Gastrocnemius medialis (tissue), 4 donors: ENCODE measurements at regions not wholly inside any gene's neighbourhood (a gene's known extent, or its start where the extent isn't known, plus 50 kb on each side); places are given as distances from the start of the nearest gene placed in this dataset.

Experiments used
- ATAC-seq, 2 donors: fragments of 150-250 bp; one replicate each; pipeline ENCODE4 v1.9.1; 2016
- DNase-seq, 2 donors: peaks; one replicate each; pipeline ENCODE4 v3.0.0-alpha.2; 2019
- H3K27ac ChIP-seq, 4 donors: fragments of 200-600 bp; sonication (generic); 1 replicate in 1 of 4; 2 replicates in 3 of 4; pipeline ENCODE4 v1.5.1; 2016 to 2018; ENCODE audit warnings: mild to moderate bottlenecking in 2 of 4, moderate library complexity in 1 of 4
- H3K27me3 ChIP-seq, 3 donors: fragments of 200-600 bp; sonication (generic) in 2 of 3; 1 replicate in 1 of 3; 2 replicates in 2 of 3; pipeline versions ENCODE4 v1.5.1 to v1.6.0; 2016 to 2019; ENCODE audit warnings: mild to moderate bottlenecking in 1 of 3, moderate library complexity in 1 of 3
- H3K36me3 ChIP-seq, 2 donors: fragments of 200-600 bp; sonication (generic) in 1 of 2; one replicate each; pipeline ENCODE4 v1.5.1; 2017 to 2018
- H3K4me1 ChIP-seq, 2 donors: fragments of 200-600 bp; sonication (generic) in 1 of 2; one replicate each; pipeline ENCODE4 v1.5.1; 2016 to 2017; ENCODE audit warnings: mild to moderate bottlenecking in 2 of 2
- H3K4me3 ChIP-seq, 4 donors: fragments of 200-600 bp; sonication (generic) in 3 of 4; 1 replicate in 1 of 4; 2 replicates in 3 of 4; pipeline ENCODE4 v1.5.1; 2016 to 2019; ENCODE audit warnings: mild to moderate bottlenecking in 2 of 4
- H3K9me3 ChIP-seq, 3 donors: fragments of 200-600 bp; sonication (generic) in 2 of 3; 1 replicate in 1 of 3; 2 replicates in 2 of 3; pipeline ENCODE4 v1.5.1; 2016 to 2019
- POLR2A ChIP-seq, 2 donors: fragments of 450-650 bp; IDR thresholded peaks; one replicate each; pipeline ENCODE4 v1.6.1; 2017; ENCODE audit warnings: antibody characterized with exemption in 2 of 2, mild to moderate bottlenecking in 2 of 2, moderate library complexity in 2 of 2
- in situ Hi-C, 4 donors: fragments of 200-750 bp; cut with MboI; loops; one replicate each; pipeline versions ENCODE4 v1.15.0 to v1.8.0; 2017; ENCODE audit warnings: low sequenced_read_pairs in 4 of 4
- intact Hi-C: fragments of 100-400 bp; cut with DNase I; formaldehyde crosslinking; loops from one replicate; pipeline ENCODE4 v1.15.1; 2023; ENCODE audit warnings: low total_unique reads
- TF ChIP-seq, protein P1 (sequence below), 5 experiments: fragments of 450-650 bp in 3 of 5; fragments of 200-600 bp in 2 of 5; sonication (generic) in 2 of 5; IDR thresholded peaks in 4 of 5; conservative IDR thresholded peaks in 1 of 5; 1 replicate in 4 of 5; 2 replicates in 1 of 5; pipeline ENCODE4 v1.5.1; 2016 to 2019; ENCODE audit warnings: antibody characterized with exemption in 5 of 5, mild to moderate bottlenecking in 3 of 5, moderate library complexity in 3 of 5

DNA sequence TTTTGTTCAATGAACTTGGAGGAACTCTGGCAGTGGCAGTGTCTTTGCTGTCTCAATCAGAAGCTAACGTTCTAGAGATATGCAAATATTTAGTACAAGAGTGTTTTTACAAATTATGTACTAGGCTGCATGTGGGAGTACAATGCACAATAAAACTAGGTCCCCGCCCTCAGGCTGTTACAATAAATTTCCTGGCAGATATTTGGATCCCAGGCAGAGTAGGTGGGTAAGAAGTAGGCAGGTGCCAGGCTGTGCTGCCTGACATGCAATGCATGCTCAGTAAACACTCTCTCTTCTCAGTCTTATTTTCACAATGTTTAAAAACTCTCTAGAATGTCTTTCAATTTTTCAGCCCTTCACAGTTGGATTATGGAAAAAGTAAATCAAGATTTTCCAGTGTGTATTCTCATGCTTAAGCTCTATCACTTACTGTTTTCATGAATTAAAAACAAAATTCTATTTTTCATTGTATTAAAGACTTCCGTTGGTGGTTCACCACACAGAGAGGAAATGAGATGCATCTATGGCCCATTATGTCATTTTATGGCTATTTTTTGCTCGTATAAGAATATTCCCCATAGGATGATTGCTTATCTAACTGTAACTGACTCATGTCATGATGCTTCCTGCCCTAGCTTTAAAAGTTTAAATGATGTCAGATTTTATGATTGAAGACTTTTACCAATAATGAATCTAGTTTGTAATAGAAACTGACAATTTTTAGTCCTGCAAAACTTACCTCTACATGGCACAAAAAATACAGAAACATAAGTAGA lies 346.1 kb downstream of the RND3 start:
- in situ Hi-C loops, result no loop called here
- intact Hi-C loops, result no loop called here
- H3K27ac ChIP-seq, result no peak overlapping the region
- no peaks in the 10 kb centered on the region for H3K27me3 ChIP-seq
- H3K36me3 ChIP-seq, result no peaks in the 10 kb centered on the region
- no peak overlapping the region for H3K4me3 ChIP-seq
- TF ChIP-seq POLR2A (IDR thresholded peaks at IDR 0.05), result no peak
- TF ChIP-seq, protein P1, sequence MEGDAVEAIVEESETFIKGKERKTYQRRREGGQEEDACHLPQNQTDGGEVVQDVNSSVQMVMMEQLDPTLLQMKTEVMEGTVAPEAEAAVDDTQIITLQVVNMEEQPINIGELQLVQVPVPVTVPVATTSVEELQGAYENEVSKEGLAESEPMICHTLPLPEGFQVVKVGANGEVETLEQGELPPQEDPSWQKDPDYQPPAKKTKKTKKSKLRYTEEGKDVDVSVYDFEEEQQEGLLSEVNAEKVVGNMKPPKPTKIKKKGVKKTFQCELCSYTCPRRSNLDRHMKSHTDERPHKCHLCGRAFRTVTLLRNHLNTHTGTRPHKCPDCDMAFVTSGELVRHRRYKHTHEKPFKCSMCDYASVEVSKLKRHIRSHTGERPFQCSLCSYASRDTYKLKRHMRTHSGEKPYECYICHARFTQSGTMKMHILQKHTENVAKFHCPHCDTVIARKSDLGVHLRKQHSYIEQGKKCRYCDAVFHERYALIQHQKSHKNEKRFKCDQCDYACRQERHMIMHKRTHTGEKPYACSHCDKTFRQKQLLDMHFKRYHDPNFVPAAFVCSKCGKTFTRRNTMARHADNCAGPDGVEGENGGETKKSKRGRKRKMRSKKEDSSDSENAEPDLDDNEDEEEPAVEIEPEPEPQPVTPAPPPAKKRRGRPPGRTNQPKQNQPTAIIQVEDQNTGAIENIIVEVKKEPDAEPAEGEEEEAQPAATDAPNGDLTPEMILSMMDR (IDR thresholded peaks at IDR 0.05 in 4 of 5, conservative IDR thresholded peaks at IDR 0.05 in 1 of 5), result no peak
- H3K4me1 ChIP-seq, result no peaks in the 10 kb centered on the region
- DNase-seq (no peak), ATAC-seq (no peak)
- no peaks in the 10 kb centered on the region for H3K9me3 ChIP-seq

DNA sequence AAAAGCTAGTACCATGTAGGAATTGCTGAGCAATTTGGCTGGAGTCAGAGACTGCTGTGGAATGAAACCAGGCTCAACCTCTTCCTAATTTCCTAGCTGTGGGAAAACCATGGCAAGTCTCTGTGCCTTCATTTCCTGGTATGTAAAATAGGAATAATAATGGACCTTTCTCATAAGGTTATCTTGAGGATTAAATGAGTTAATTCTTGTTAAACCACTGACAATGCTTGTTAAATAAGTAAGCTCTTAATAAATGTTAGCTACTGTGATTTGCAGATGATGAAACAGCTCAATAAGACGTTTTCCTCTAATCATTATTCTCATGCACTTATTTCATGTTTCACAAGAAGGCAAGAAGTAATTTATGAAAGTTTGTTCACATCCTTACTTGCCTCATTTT lies 346.7 kb downstream of the RND3 start:
- no peak for TF ChIP-seq POLR2A (IDR thresholded peaks at IDR 0.05)
- TF ChIP-seq, protein P1 (IDR thresholded peaks at IDR 0.05 in 4 of 5, conservative IDR thresholded peaks at IDR 0.05 in 1 of 5), result no peak
- Histone ChIP-seq H3K27ac (no peak overlapping the region), H3K4me3 (no peak overlapping the region), H3K9me3 (no peaks in the 10 kb centered on the region), H3K4me1 (no peaks in the 10 kb centered on the region), H3K27me3 (no peaks in the 10 kb centered on the region), H3K36me3 (no peaks in the 10 kb centered on the region)
- intact Hi-C loops (no loop called here), in situ Hi-C loops (no loop called here)
- no peak for ATAC-seq
- no peak for DNase-seq

DNA sequence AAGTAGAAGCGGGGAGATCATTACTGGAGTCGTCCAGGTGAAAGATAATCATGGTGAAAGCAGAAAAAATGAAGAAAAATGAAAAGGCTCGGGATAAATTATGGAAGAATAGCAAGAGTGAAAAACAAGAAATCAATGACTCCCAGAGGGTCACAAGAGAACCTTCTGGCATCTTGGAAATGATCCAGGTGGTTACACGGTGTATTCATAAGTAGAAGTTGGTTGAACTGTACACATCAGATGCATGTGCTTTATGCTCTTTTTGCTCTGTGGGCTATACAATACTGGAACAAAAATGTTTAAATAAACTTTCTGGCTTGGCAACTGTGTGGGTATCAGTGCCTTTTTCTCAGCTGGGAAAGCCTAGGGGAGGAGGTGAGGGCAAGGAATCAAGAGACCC lies 348.9 kb downstream of the RND3 start:
- Histone ChIP-seq H3K36me3 (no peaks in the 10 kb centered on the region), H3K4me1 (no peaks in the 10 kb centered on the region), H3K27ac (no peak overlapping the region), H3K4me3 (no peak overlapping the region), H3K9me3 (no peaks in the 10 kb centered on the region), H3K27me3 (no peaks in the 10 kb centered on the region)
- ATAC-seq (no peak), DNase-seq (no peak)
- in situ Hi-C loops, result no loop called here
- intact Hi-C loops, result no loop called here
- TF ChIP-seq, protein P1 (IDR thresholded peaks at IDR 0.05 in 4 of 5, conservative IDR thresholded peaks at IDR 0.05 in 1 of 5), result no peak

DNA sequence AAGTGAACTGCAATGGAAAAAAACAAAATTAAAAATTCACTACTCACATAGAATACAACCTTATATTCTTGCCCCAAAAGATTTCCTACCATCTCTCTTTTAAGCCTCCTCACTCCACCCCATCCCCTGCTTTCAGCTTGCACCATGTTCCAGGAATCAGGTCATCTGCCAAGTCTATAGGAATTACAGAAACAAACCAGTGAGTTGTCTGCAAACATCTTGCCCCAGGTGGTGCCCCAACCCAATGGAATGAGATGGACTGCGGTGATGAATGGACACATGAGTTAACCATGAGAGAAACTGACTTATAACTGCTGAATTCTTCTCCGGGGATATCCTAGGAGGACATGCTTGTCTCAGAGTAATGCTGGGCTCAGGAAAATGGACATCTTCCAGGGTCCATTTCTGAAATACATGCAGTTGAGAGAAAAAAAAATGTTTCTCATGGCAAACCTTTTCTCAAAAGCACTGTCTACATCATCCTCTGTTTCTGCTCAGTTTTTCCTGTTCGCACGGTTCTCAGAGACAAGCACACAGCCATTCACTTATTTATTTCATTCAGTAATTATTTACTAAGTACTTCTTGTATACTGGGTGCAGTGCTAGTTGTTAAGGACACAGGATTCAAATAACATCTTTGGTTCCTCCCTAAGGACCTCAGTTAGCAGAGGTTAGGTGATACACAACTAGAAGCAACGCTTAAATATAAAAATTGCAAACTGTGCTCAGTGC lies 350.0 kb downstream of the RND3 start:
- TF ChIP-seq, protein P1 (IDR thresholded peaks at IDR 0.05 in 4 of 5, conservative IDR thresholded peaks at IDR 0.05 in 1 of 5), result no peak
- TF ChIP-seq POLR2A (IDR thresholded peaks at IDR 0.05), result no peak
- no peaks in the 10 kb centered on the region for H3K27me3 ChIP-seq
- no peak overlapping the region for H3K27ac ChIP-seq
- no peak for DNase-seq
- no peaks in the 10 kb centered on the region for H3K4me1 ChIP-seq
- in situ Hi-C loops, result no loop called here
- no peaks in the 10 kb centered on the region for H3K36me3 ChIP-seq
- H3K9me3 ChIP-seq, result no peaks in the 10 kb centered on the region
- intact Hi-C loops, result no loop called here
- no peak for ATAC-seq
- no peak overlapping the region for H3K4me3 ChIP-seq
